Occipital lobe (tissue), 1 donor: ENCODE measurements at regions not wholly inside any gene's neighbourhood (a gene's known extent, or its start where the extent isn't known, plus 50 kb on each side); places are given as distances from the start of the nearest gene placed in this dataset.

ENCODE experiments used
- DNase-seq: peaks from one replicate; lab custom pipeline; 2025; lab: John Stamatoyannopoulos, UW

GRCh38 chr18:64258111-64258650, 109.3 kb upstream of the LINC00305 start:
- DNase-seq: no peak

DNA sequence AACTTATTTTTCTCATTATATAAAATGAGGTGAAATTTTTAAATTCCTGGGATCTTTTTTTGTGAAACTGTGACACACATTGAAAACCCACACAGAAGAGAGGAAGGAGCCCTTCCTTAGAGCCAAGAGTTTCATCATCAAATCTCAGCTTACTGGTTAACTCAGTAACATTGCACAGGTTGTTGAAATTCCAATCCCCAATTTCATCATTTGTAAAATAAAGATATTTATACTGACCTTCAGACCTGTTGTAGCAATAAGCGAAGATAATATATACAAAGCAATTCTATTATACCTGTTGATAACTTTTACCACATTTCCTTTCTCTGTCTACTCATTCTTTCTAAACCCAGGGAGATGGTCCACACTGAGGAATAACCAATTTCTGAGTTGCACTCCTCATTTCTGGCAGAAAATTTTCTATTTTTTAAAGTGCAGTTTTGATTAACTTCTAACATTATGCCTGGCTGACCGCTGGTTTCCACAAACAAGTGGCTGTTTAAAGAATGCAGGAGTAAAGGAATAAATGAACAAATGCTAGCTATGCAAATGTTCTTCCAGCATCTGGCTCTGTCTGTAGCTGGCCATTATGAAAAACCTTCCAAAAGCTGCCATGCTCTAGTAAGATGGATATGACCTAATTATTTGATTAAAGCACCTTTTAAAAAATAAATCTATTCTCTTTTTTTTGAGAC, 105.7 kb upstream of the LINC00305 start:
- no peak for DNase-seq

DNA sequence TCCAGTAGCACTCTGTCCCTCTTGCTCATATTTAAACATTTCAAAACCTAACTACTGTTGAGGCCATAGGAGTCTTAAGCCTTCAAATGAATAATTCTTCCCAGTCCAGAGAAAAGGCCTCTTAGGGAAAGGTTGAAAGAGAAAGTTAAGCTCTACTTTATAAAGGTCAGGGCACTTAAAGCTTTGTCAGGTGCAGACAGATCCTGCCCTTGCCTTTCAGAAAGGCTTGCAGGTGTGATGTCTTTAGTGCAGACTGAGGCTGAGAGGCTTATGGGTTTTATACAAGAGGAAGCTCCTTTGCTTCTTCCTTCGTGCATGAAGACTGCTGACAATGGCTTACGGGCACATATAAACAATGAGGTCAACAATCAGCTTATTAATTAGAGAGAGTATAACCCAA, 105.0 kb upstream of the LINC00305 start:
- DNase-seq: no peak

DNA sequence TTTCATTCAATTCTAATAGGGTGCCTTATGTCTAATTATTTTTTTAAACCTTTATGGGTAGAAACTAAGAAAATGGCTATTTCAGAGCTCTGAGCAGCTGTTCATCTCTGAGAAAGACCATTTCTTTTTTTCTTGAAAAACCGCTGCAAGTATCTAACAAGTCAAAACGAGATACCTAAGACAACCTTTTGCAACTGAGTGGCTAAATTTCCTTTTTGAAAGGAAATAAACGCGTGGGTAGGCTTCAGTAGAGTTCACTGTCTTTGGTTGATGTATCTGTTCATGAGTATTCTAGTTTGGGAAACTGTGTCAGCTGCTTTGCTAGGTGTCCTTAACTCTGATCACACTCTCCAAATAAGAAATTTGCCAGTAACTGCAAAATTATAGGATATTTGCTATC, 104.3 kb upstream of the LINC00305 start:
- no peak for DNase-seq

DNA sequence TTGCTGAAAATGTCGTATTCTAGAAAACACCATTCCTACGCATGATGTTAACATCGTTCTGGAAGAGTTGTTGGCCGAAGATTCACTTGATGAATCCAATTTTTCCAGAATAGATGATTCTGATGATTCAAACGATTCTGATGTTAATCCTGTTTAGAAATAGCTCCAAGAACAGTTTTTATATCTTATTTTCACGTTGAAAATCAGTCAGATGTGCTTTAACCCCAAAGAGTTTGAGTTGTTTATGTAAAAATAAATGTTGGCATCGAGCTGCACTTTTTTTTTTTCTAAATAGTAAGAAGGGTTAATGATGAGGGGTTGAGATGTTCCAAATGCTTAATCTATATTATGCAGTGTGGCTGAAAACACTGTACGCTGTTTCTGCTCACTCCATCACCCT, 99.9 kb upstream of the LINC00305 start:
- no peak for DNase-seq

- DNase-seq: no peak
Observed at GRCh38 chr18:64245126-64245861, 96.4 kb upstream of the LINC00305 start.

- no peak for DNase-seq
Observed at GRCh38 chr18:64244571-64244970, 95.7 kb upstream of the LINC00305 start.

DNA sequence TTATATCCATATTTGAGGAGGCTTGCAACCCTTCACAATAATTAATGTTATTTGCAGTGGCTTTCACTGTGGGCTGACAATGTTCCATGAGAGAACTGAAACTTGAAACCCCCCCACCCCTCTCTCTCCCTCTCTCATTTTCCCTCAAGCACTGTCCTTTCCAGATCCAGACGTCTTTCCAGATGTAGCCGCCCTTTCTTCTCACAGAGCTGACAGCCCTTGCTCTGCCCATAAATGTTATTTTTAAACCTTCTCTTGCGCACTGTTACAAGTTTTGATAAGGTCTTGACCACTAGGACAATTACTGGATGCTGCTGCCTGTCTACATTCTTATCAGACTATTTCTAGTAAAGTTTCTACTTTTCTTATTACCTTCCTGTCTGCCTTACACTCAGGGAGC, 91.4 kb upstream of the LINC00305 start:
- no peak for DNase-seq

DNA sequence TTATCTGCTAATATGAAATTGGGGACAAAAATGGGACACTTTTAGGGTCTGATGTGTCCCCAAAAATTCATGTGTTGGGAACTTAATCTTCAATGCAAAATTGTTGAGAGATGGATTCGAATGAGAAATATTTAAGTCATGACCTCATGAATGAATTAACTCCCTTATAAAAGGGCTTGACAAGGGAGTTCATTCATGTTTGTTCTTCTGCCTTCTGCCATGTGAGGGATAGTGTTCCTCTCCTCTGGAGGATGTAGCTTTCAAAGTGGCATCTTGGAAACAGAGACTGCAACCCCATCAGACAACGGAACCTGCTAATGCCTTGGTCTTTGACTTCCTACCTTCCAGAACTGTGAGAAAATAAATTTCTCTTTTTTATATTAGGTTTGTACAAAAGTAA, 89.2 kb upstream of the LINC00305 start:
- DNase-seq: no peak

GRCh38 chr18:64234321-64234720, 85.4 kb upstream of the LINC00305 start:
- DNase-seq: no peak

GRCh38 chr18:64233851-64234250, 85.0 kb upstream of the LINC00305 start:
- DNase-seq: no peak

DNA sequence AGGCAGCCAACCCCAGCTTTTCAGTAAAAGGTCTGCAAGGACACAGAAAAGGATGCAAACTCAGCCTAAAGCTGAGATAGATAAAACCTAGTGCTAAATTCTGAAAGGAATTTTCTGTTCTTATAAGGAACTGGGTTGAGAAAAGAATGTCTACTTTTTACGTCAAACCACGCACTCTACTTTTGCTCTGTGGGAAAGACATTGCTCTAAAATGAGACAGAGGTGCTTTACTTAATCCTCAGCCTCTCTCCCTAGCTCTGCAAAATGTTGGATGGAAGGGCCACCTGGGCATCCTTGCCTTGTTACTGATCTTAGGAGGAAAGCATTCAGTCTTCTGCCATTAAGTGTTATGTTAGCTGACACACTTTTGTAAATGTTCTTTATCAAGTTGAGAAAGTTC, 72.1 kb upstream of the LINC00305 start:
- no peak for DNase-seq

- DNase-seq: no peak
Observed at GRCh38 chr18:64219517-64219916, 70.6 kb upstream of the LINC00305 start.

GRCh38 chr18:64210401-64210949, 61.6 kb upstream of the LINC00305 start:
- no peak for DNase-seq

- no peak for DNase-seq
Observed at GRCh38 chr18:64208516-64208915, 59.6 kb upstream of the LINC00305 start.

DNA sequence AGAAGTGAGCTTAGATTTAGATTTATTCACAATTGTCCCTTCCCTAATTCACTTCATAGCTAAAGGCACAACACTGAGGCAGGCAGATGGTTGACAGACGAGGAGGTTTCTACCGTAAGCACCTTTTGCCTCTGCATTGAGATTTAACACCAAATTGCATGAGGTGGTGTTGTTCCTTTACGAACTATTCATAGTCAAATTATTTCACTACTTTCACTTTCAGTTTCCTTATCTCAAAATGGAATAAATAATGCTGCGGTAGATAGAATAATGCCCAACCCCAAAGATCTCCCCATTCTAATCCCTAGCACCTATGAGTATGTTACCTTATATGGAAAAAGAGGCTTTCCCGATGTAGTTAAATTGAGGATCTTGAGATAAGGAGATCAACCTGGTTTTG, 58.9 kb upstream of the LINC00305 start:
- DNase-seq: no peak

- no peak for DNase-seq
Observed at GRCh38 chr18:64203295-64203694, 54.4 kb upstream of the LINC00305 start.

- DNase-seq: no peak
Observed at GRCh38 chr18:64202863-64203262, 54.0 kb upstream of the LINC00305 start.

DNA sequence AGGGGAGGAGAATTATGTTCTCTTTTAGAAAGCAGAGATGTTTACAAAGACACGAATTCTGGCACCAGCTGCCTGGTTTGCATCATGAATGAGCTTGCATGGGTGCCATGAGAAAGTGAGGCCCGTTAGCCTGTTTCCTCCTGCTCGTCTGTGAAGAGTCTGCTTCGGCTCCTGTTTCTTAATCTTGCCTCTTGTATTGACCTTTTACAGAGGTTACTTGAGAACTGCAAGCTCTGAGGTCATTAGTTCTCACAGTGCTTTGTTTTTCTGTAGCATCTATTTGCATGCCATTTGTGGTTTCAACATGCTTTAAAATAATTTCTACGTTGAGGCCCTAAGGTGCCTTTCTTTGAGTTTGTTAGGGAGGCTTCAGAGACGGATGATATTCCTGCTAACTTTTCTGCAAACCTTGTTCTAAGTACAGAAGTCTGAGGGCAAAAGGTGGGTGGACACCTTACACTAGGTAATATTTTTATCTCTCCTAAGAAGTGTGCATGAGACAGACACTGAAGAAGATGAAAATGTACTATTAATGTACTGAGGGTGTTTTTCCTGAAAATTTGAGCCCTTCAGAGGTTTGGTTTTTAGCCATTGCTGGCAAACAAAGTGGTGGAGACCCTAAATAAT, 53.4 kb upstream of the LINC00305 start:
- DNase-seq: no peak

GRCh38 chr18:64201781-64202180, 52.9 kb upstream of the LINC00305 start:
- no peak for DNase-seq

- DNase-seq: no peak
Observed at GRCh38 chr18:64199581-64199980, 50.7 kb upstream of the LINC00305 start.
